ENCODE measurements at regions not wholly inside any gene's neighbourhood (a gene's known extent, or its start where the extent isn't known, plus 50 kb on each side); places are given as distances from the start of the nearest gene placed in this dataset.

DNA sequence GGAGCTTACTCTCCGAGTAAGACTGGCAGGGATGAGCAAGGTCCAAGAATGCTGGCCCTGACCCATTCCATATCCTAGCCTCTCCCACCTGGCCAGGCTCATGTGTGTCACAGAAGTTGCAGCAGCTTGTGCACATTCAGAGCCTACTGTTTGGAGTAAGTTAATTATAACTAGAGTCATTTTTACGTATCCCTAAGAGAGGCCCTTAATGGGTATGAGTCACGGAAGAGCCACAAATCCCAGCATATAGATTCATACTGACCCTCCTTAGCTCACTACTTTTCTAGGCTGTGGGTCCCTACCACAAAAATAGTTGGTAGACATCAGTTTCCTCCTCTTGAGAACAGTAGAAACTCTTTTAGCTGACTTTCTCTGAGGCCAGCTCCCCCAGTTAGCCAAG, 118.3 kb upstream of the FRG1 start:
- TF ChIP-seq POLR2A (IDR thresholded peaks at IDR 0.05) (no peak), POLR2AphosphoS5 (IDR thresholded peaks at IDR 0.05) (no peak), EP300 (IDR thresholded peaks at IDR 0.05) (no peak)
- TF ChIP-seq, protein P1, sequence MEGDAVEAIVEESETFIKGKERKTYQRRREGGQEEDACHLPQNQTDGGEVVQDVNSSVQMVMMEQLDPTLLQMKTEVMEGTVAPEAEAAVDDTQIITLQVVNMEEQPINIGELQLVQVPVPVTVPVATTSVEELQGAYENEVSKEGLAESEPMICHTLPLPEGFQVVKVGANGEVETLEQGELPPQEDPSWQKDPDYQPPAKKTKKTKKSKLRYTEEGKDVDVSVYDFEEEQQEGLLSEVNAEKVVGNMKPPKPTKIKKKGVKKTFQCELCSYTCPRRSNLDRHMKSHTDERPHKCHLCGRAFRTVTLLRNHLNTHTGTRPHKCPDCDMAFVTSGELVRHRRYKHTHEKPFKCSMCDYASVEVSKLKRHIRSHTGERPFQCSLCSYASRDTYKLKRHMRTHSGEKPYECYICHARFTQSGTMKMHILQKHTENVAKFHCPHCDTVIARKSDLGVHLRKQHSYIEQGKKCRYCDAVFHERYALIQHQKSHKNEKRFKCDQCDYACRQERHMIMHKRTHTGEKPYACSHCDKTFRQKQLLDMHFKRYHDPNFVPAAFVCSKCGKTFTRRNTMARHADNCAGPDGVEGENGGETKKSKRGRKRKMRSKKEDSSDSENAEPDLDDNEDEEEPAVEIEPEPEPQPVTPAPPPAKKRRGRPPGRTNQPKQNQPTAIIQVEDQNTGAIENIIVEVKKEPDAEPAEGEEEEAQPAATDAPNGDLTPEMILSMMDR (IDR thresholded peaks at IDR 0.05), result no peak
